HG03280 (cell line): ENCODE measurements at regions not wholly inside any gene's neighbourhood (a gene's known extent, or its start where the extent isn't known, plus 50 kb on each side); places are given as distances from the start of the nearest gene placed in this dataset.
"Not testable (repeated sequence)": the region's sequence is repeated elsewhere in the genome, so short reads cannot be mapped to it uniquely, and the experiment has no call there.

Experiments
- ATAC-seq: cut with Tn5 transposase; IDR thresholded peaks from one replicate; pipeline ENCODE4 v1.9.1; 2021; ENCODE audit warnings: mild to moderate bottlenecking, moderate library complexity; ENCODE audit not compliant: unreplicated experiment

- ATAC-seq, result no peak
These were observed 140.9 kb upstream of the XPO1 start for GRCh38 chr2:61679096-61679495.

GRCh38 chr2:61677942-61678341 is 139.8 kb upstream of the XPO1 start:
- ATAC-seq, result no peak

DNA sequence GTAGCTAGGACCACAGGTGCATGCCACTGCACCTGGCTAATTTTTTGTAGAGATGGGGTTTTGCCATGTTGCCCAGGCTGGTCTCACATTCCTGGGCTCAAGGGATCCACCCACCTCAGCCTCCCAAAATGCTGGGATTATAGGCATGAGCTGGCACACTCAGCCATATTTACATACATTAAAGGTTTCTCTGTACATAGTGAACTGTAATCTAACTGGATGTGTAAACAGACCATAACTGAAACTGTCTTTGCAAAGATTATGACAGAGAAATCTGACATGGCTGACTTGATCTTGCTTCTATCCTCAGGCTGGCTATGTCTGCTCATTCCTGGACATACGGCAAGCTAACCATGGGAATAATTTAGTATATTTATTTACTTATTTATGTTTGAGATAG is 139.2 kb upstream of the XPO1 start:
- ATAC-seq, result no peak

GRCh38 chr2:61675204-61675603 is 137.0 kb upstream of the XPO1 start:
- ATAC-seq, result no peak

DNA sequence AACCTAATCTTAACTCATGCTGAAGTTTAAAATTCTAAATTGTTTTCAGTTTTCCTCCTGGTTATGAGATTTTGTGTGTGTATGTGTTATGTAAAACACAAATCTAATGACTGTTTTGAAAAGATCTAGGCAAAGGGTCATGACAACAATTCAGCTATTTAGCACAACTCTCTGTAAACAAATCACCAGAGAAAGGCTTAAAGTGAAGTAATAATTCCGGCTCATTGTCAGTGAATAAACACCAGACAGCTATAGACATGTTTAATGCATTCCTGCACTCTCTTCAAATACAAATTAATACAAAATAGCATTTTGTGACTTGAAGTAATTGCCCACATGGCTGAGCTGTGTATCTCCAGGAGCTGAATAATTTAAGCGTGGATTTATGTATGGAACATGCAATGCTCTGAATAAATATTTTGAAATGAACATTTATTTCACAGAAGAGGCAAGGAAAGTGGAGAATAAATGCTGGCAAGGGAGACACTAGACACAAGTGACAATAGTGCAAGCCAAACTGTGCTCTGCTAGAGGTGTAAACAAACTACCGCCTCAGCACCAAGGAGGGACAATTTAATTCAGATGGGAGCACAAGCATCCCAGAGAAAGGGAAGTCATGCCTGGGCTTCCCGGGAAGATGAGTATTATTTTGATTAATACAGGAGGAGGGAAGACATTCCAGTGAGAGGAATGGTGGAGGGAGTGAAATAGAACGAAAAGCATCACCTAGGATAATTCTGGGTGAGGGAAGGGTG is 133.6 kb upstream of the XPO1 start:
- ATAC-seq, result no peak

- peak; percentile 73 for ATAC-seq
These were observed 132.7 kb upstream of the XPO1 start for GRCh38 chr2:61670591-61671501.

- ATAC-seq, result no peak
These were observed 126.0 kb upstream of the XPO1 start for GRCh38 chr2:61664190-61664589.

GRCh38 chr2:61662990-61663389 is 124.8 kb upstream of the XPO1 start:
- ATAC-seq, result no peak

GRCh38 chr2:61660511-61661388 is 122.6 kb upstream of the XPO1 start:
- ATAC-seq, result no peak

DNA sequence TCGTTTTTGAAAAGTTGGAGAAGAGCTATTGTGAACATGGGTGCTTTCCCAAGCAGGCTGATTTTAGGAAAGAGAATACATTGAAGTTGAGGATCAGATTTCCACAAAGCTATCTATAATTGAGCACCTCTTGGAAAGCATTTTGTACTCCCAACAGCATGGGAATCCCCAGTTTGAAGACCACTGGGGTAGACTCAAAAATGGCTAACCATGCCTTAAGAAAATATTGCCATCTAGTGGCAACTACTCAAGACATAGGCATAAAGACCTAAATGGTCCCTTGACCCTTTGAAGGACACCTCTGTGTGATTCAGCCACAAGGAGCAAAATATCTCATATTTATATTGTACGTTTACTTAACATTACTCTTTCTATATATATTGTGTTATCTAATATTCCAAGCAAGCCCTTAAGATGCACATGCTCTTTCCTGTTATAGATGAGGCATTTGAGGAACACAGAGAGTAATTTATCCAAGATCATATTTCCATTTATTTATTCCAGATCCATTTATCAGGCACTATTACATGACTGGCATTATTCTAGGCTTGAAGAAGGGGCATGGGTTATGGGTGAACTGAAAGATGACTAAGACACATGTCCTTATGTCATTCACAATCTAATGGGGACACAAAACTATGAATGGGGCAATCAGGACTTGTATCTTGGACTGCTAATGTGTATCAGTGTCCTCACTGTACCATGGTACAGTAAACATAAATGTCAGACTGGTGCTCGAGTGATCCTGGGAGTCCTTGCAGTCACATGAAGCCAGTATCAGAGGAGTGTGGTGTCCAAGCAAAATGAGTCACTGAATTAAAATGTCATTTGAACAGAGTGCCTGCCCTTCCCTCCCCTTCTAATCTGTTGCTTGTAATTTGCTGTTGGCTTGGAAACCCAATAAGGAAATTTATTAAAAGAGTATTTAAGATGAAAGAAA is 121.0 kb upstream of the XPO1 start:
- peak; percentile 69 for ATAC-seq

DNA sequence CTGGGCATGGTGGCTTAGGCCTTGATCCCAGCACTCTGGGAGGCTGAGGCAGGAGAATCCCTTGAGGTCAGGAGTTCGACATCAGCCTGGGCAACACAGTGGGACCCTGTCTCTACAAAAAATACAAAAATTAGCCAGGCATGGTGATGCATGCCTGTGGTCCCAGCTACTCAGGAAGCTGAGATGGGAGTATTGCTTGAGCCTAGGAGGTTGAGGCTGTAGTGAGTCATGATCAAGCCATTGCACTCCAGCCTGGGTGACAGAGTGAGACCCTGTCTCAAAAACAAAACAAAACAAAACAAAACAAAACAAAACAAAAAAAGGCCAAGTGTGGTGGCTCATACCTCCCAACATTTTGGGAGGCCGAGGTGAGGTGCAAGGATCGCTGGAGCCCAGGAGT is 111.8 kb upstream of the XPO1 start:
- not testable (repeated sequence) for ATAC-seq

DNA sequence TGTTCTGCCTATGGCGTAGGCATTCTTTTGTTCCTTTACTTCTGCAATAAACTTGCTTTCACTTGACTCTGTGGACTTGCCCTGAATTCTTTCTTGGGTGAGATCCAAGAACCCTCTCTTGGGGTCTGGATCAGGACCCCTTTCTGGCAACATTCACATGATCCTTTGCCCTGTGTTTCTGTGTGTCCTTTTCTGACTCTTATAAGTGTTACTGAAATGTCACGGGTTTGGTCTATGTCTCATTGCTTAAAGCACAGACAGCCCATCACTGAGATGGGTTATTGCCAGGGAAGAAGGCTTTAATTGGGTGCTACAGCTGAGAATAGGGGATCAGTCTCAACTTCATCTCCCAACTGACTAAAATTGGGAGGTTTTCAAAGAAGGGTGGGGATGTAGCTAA is 110.9 kb upstream of the XPO1 start:
- ATAC-seq, result no peak

DNA sequence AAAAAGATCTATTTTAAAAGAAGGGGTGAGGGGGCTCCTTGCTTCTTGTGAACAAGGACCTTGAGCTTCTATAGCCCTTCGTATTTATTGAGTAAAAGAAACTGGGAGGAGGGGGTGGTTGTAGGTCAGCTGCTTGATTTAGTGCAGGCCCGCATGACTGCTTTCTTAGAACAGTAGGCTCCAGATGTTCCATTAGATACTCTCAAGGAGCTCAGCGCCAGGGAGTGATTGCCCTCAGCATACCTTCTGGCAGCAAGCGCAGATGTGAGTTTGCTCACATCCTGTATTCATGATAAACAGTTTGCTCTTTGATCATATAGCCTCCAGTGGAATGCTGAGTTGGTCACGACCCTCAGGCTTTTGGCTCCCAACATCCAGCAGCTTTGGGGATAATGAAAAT is 108.9 kb upstream of the XPO1 start:
- no peak for ATAC-seq

DNA sequence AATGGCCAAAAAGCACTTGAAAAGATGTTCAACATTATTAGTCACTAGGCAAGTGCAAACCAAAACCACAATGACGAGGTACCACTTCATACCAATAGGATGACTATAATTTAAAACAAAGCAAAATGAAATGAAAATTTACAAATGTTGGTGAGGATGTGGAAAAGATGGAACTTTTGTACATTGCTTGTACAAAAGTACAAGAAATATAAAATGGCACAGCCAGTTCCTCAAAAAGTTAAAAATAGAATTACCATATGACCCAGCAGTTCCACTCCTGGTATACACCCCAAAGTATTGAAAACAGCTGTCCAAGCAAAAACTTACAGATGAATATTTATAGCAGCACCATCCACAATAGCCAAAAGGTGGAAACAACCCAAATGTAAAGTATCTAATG is 107.8 kb upstream of the XPO1 start:
- no peak for ATAC-seq

- ATAC-seq, result not testable (repeated sequence)
These were observed 105.0 kb upstream of the XPO1 start for GRCh38 chr2:61643153-61643552.

DNA sequence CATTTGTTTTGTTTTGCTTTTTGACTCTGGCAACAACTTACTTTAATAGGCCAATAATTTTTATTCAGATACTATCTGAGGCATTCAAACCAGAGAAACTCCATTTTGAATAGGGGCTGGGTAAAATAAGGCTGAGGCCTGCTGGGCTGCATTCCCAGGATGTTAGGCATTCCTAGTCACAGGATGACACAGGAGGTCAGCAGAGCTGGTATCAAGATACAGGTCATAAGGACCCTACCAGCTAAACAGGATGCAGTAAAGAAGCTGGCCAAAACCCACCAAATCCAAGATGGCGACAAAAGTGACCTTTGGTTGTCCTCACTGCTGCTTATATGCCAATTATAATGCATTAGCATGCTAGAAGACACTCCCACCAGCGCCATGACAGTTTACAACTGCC is 102.2 kb upstream of the XPO1 start:
- no peak for ATAC-seq

DNA sequence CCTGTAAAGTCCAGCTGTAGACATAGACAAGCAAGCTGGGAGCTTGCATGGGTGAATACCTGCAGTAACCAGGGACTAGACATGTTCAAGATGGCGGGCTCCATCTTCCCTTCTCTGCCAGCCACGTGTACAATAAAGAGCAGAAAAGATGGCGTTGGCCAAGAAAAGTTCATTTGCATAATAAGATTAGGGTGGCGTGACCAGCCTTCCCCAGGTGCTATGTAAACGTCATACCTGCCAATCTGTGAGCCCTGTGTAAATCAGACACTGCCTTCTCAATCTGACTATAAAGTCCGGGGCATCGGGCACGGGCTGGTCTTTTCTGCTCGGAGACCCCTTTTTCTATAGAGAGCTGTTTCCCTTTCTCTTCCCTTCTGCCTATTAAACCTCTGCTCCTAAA is 101.6 kb upstream of the XPO1 start:
- ATAC-seq, result no peak

- no peak for ATAC-seq
These were observed 98.5 kb upstream of the XPO1 start for GRCh38 chr2:61636686-61637085.

GRCh38 chr2:61634512-61634911 is 96.4 kb upstream of the XPO1 start:
- ATAC-seq, result no peak

- no peak for ATAC-seq
These were observed 95.1 kb upstream of the XPO1 start for GRCh38 chr2:61633250-61633649.
